ENCODE measurements at regions not wholly inside any gene's neighbourhood (a gene's known extent, or its start where the extent isn't known, plus 50 kb on each side); places are given as distances from the start of the nearest gene placed in this dataset.

GRCh38 chr5:28328681-28329080, 1290.3 kb upstream of the CDH9 start:
- ATAC-seq: no peak
- TF ChIP-seq GLIS3 (CRISPR knock-in tag; IDR thresholded peaks at IDR 0.05): no peak
- no peak for TF ChIP-seq CSDC2 (CRISPR knock-in tag; IDR thresholded peaks at IDR 0.05)
- no peak for TF ChIP-seq ISL1 (CRISPR knock-in tag; IDR thresholded peaks at IDR 0.05)
- no peak for TF ChIP-seq RARB (CRISPR knock-in tag; IDR thresholded peaks at IDR 0.05)
- TF ChIP-seq TCF4 (CRISPR knock-in tag; IDR thresholded peaks at IDR 0.05; ENCODE audit: borderline replicate concordance): no peak
- TF ChIP-seq, protein P1, sequence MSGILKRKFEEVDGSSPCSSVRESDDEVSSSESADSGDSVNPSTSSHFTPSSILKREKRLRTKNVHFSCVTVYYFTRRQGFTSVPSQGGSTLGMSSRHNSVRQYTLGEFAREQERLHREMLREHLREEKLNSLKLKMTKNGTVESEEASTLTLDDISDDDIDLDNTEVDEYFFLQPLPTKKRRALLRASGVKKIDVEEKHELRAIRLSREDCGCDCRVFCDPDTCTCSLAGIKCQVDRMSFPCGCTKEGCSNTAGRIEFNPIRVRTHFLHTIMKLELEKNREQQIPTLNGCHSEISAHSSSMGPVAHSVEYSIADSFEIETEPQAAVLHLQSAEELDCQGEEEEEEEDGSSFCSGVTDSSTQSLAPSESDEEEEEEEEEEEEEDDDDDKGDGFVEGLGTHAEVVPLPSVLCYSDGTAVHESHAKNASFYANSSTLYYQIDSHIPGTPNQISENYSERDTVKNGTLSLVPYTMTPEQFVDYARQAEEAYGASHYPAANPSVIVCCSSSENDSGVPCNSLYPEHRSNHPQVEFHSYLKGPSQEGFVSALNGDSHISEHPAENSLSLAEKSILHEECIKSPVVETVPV (CRISPR knock-in tag; IDR thresholded peaks at IDR 0.05): no peak
- TF ChIP-seq ARNTL (CRISPR knock-in tag; IDR thresholded peaks at IDR 0.05; ENCODE audit: borderline replicate concordance, low read depth): no peak
- no peak for TF ChIP-seq POU6F1 (CRISPR knock-in tag; IDR thresholded peaks at IDR 0.05; ENCODE audit: borderline replicate concordance, low read depth)
- TF ChIP-seq ZNF565 (CRISPR knock-in tag; conservative IDR thresholded peaks at IDR 0.05; ENCODE audit: low read depth): no peak
- no peak for TF ChIP-seq PATZ1 (CRISPR knock-in tag; IDR thresholded peaks at IDR 0.05; ENCODE audit: borderline replicate concordance)
- TF ChIP-seq ZFP30 (CRISPR knock-in tag; IDR thresholded peaks at IDR 0.05): no peak

DNA sequence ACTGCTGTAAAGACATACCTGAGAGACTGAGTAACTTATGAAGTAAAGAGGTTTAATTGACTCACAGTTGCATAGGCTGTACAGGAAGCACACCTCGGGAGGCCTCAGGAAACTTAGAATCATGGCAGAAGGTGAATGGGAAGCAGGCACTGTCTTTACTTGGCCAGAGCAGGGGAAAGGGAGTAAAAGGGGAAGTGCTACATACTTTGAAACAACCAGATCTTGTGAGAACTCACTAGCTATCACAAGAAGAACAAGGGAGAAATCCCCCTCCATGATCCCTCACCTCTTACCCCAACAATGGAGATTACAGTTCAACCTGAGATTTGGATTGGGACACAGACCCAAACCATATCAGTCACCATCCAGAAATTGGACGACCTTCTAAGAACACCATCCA, 1285.8 kb upstream of the CDH9 start:
- ATAC-seq: no peak
- TF ChIP-seq TSHZ2 (CRISPR knock-in tag; IDR thresholded peaks at IDR 0.05) (no peak), RARB (CRISPR knock-in tag; IDR thresholded peaks at IDR 0.05) (no peak), CSDC2 (CRISPR knock-in tag; IDR thresholded peaks at IDR 0.05) (no peak), ZNF70 (CRISPR knock-in tag; IDR thresholded peaks at IDR 0.05) (no peak), ZC3H10 (CRISPR knock-in tag; IDR thresholded peaks at IDR 0.05) (no peak), ZFP30 (CRISPR knock-in tag; IDR thresholded peaks at IDR 0.05) (no peak), ARNTL (CRISPR knock-in tag; IDR thresholded peaks at IDR 0.05; ENCODE audit: borderline replicate concordance, low read depth) (no peak), BACH2 (CRISPR knock-in tag; IDR thresholded peaks at IDR 0.05; ENCODE audit: borderline replicate concordance) (no peak), ZNF565 (CRISPR knock-in tag; conservative IDR thresholded peaks at IDR 0.05; ENCODE audit: low read depth) (no peak)

DNA sequence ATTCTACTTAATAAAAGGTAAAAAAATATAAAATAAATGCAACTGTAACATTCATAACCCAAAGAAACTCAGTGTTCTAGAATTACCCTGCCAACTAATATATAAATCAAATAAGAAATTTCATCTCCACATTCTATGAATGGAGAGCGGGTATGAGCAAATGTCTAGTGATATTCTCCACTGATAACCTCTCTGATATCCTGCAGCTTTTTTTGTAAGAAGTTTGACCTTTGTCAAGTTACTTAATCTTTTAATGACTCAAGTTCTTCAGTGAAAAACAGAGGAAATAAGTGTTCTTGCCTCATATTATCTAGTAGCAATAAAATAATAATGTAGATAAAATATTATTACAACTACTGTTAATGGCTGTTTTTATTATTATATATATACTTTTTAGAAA, 1275.6 kb upstream of the CDH9 start:
- ATAC-seq: no peak
- TF ChIP-seq CREB5 (CRISPR knock-in tag; IDR thresholded peaks at IDR 0.05; ENCODE audit: low read depth) (no peak), GLIS3 (CRISPR knock-in tag; IDR thresholded peaks at IDR 0.05) (no peak), TSHZ2 (CRISPR knock-in tag; IDR thresholded peaks at IDR 0.05) (no peak), POU6F1 (CRISPR knock-in tag; IDR thresholded peaks at IDR 0.05; ENCODE audit: borderline replicate concordance, low read depth) (no peak), ZNF565 (CRISPR knock-in tag; conservative IDR thresholded peaks at IDR 0.05; ENCODE audit: low read depth) (no peak), ZNF70 (CRISPR knock-in tag; IDR thresholded peaks at IDR 0.05) (no peak), ARNTL (CRISPR knock-in tag; IDR thresholded peaks at IDR 0.05; ENCODE audit: borderline replicate concordance, low read depth) (no peak), CSDC2 (CRISPR knock-in tag; IDR thresholded peaks at IDR 0.05) (no peak), ISL1 (CRISPR knock-in tag; IDR thresholded peaks at IDR 0.05) (no peak), ZC3H10 (CRISPR knock-in tag; IDR thresholded peaks at IDR 0.05) (no peak), ZNF8 (CRISPR knock-in tag; IDR thresholded peaks at IDR 0.05) (no peak), TCF4 (CRISPR knock-in tag; IDR thresholded peaks at IDR 0.05; ENCODE audit: borderline replicate concordance) (no peak), ZFP30 (CRISPR knock-in tag; IDR thresholded peaks at IDR 0.05) (no peak), SNAI2 (CRISPR knock-in tag; IDR thresholded peaks at IDR 0.05) (no peak), OSR1 (CRISPR knock-in tag; IDR thresholded peaks at IDR 0.05) (no peak), ZFP3 (CRISPR knock-in tag; IDR thresholded peaks at IDR 0.05) (no peak), PPARA (CRISPR knock-in tag; IDR thresholded peaks at IDR 0.05; ENCODE audit: borderline replicate concordance) (no peak)
- TF ChIP-seq, protein P1 (CRISPR knock-in tag; IDR thresholded peaks at IDR 0.05): no peak

Measured in SK-N-SH treated with all-trans-retinoic acid at 6 μM for 48 hours (cell line).